PFSK-1 (cell line): ENCODE measurements at regions not wholly inside any gene's neighbourhood (a gene's known extent, or its start where the extent isn't known, plus 50 kb on each side); places are given as distances from the start of the nearest gene placed in this dataset.

Source experiments
- FOXP2 ChIP-seq: optimal IDR thresholded peaks from 2 replicates; pipeline ENCODE3; 2011; ENCODE audit warnings: borderline replicate concordance, control low read depth, inconsistent platforms; ENCODE audit not compliant: insufficient read depth; ENCODE audit errors: extremely low read length, extremely low read depth
- POLR2AphosphoS5 ChIP-seq: IDR thresholded peaks from 2 replicates; pipeline ENCODE4 v1.6.1; 2012; ENCODE audit warnings: low read depth, mild to moderate bottlenecking, control low read depth, low read length, moderate library complexity
- REST ChIP-seq, 2 experiments: IDR thresholded peaks; 2 replicates each; pipeline versions ENCODE4 v1.6.1 to v1.8.0; 2011 to 2012; ENCODE audit warnings: low read depth in 2 of 2, low read length in 2 of 2, control low read depth in 1 of 2, inconsistent platforms in 1 of 2, mild to moderate bottlenecking in 1 of 2, moderate library complexity in 1 of 2; ENCODE audit not compliant: insufficient read depth in 1 of 2
- SIN3A ChIP-seq: IDR thresholded peaks from 2 replicates; pipeline ENCODE4 v1.6.1; 2012; ENCODE audit warnings: mild to moderate bottlenecking, low read length, moderate library complexity, borderline replicate concordance; ENCODE audit not compliant: insufficient read depth
- TAF1 ChIP-seq: IDR thresholded peaks from 2 replicates; pipeline ENCODE4 v1.6.1; 2012; ENCODE audit warnings: low read length, control low read depth, borderline replicate concordance; ENCODE audit not compliant: insufficient read depth

- TF ChIP-seq POLR2AphosphoS5 (no peak), REST (IDR thresholded peaks at IDR 0.05; ENCODE audit: insufficient read depth in 1 of 2, low read depth in 2 of 2, low read length in 2 of 2) (no peak), TAF1 (no peak), FOXP2 (no peak), SIN3A (no peak)
Observed at GRCh38 chr17:30605523-30605922, 128.3 kb downstream of the GOSR1 start.

- TF ChIP-seq FOXP2, result no peak
- no peak for TF ChIP-seq POLR2AphosphoS5
- TF ChIP-seq SIN3A, result no peak
- TF ChIP-seq TAF1, result no peak
- TF ChIP-seq REST (IDR thresholded peaks at IDR 0.05; ENCODE audit: insufficient read depth in 1 of 2, low read depth in 2 of 2, low read length in 2 of 2), result no peak
Observed at GRCh38 chr17:30605027-30605426, 127.8 kb downstream of the GOSR1 start.

- no peak for TF ChIP-seq SIN3A
- no peak for TF ChIP-seq REST (IDR thresholded peaks at IDR 0.05; ENCODE audit: insufficient read depth in 1 of 2, low read depth in 2 of 2, low read length in 2 of 2)
- TF ChIP-seq TAF1, result no peak
- no peak for TF ChIP-seq FOXP2
Observed at GRCh38 chr17:30600830-30601494, 123.8 kb downstream of the GOSR1 start.

GRCh38 chr17:30600060-30600829 is 123.0 kb downstream of the GOSR1 start:
- no peak; the same call in 1 of the 2 replicates for TF ChIP-seq TAF1
- peak; percentile 92 for TF ChIP-seq POLR2AphosphoS5
- peak; percentile 77; the same call in 1 of the 2 replicates for TF ChIP-seq SIN3A
- TF ChIP-seq FOXP2, result no peak
- 0 out of 4 replicates have a peak, but pooled peaks of 1 of the 2 experiments have one; percentile 24 for TF ChIP-seq REST (IDR thresholded peaks at IDR 0.05; ENCODE audit: insufficient read depth in 1 of 2, low read depth in 2 of 2, low read length in 2 of 2)
